ENCODE measurements at regions not wholly inside any gene's neighbourhood (a gene's known extent, or its start where the extent isn't known, plus 50 kb on each side); places are given as distances from the start of the nearest gene placed in this dataset.

- TF ChIP-seq CTCF (conservative IDR thresholded peaks at IDR 0.05) = no peak
- no peak for TF ChIP-seq EZH2 (IDR thresholded peaks at IDR 0.05; ENCODE audit: low read depth)
Measured at GRCh38 chr4:12140864-12141263, 712.2 kb upstream of the HS3ST1 start.

Data from PC-9 (cell line).